PC-9 (cell line): ENCODE measurements at regions not wholly inside any gene's neighbourhood (a gene's known extent, or its start where the extent isn't known, plus 50 kb on each side); places are given as distances from the start of the nearest gene placed in this dataset.

ENCODE experiments used
- BruUV-seq: library from RNA; stranded (reverse); fragments of 400-500 nt; replicated peaks from 2 replicates; lab custom pipeline; 2021; lab: Mats Ljungman, UMichigan
- CTCF ChIA-PET: fragments of 300-600 bp; sonication (Branson Sonifier 250); formaldehyde crosslinking; loops from one replicate; lab custom pipeline; 2022; ENCODE audit warnings: antibody characterized with exemption; lab: Charles Lee
- POLR2A ChIA-PET: fragments of 300-600 bp; sonication (Branson Sonifier 250); formaldehyde crosslinking; loops from one replicate; lab custom pipeline; 2022; ENCODE audit warnings: antibody characterized with exemption; ENCODE audit not compliant: unreplicated experiment; lab: Charles Lee
- DNase-seq, 2 experiments: peaks; one replicate each; pipeline versions ENCODE4 v3.0.0 to v3.0.0-alpha.2; 2015 to 2022; ENCODE audit warnings: mixed read lengths in 1 of 2
- H2AFZ ChIP-seq: fragments of 200-600 bp; sonication (generic); 2 replicates; pipeline ENCODE4 v1.8.1; 2017; ENCODE audit warnings: antibody characterized with exemption
- H3F3A ChIP-seq: fragments of 200-600 bp; sonication (generic); 2 replicates; pipeline ENCODE4 v1.8.1; 2017; ENCODE audit warnings: antibody characterized with exemption, mild to moderate bottlenecking, low read depth; ENCODE audit not compliant: insufficient read depth
- H3K27ac ChIP-seq: fragments of 200-600 bp; sonication (generic); 2 replicates; pipeline ENCODE4 v1.6.1; 2016; ENCODE audit warnings: mixed run types
- H3K27me3 ChIP-seq: fragments of 200-600 bp; sonication (generic); 2 replicates; pipeline ENCODE4 v1.6.1; 2016; ENCODE audit warnings: low read depth, mixed run types; ENCODE audit not compliant: insufficient read depth
- H3K36me3 ChIP-seq: fragments of 200-600 bp; sonication (generic); 2 replicates; pipeline ENCODE4 v1.6.1; 2016; ENCODE audit warnings: low read depth, mixed run types
- H3K4me1 ChIP-seq: fragments of 200-600 bp; sonication (generic); replicated peaks from 2 replicates; pipeline ENCODE4 v1.6.1; 2016; ENCODE audit warnings: mixed run types; ENCODE audit not compliant: insufficient read depth
- H3K4me2 ChIP-seq: fragments of 200-600 bp; sonication (generic); 2 replicates; pipeline ENCODE4 v1.6.1; 2017; ENCODE audit warnings: mixed run types
- H3K4me3 ChIP-seq: fragments of 200-600 bp; sonication (generic); 2 replicates; pipeline ENCODE4 v1.6.1; 2016; ENCODE audit warnings: mixed run types
- H3K79me2 ChIP-seq: fragments of 200-600 bp; sonication (generic); 2 replicates; pipeline ENCODE4 v1.6.1; 2017; ENCODE audit warnings: low read depth, mixed run types
- H3K9me2 ChIP-seq: fragments of 200-600 bp; sonication (generic); 2 replicates; pipeline ENCODE4 v1.8.1; 2017; ENCODE audit warnings: mild to moderate bottlenecking; ENCODE audit not compliant: insufficient read depth
- H3K9me3 ChIP-seq: fragments of 200-600 bp; sonication (generic); 2 replicates; pipeline ENCODE4 v1.8.1; 2016; ENCODE audit warnings: low read depth; ENCODE audit not compliant: insufficient read depth
- H4K20me1 ChIP-seq: fragments of 200-600 bp; sonication (generic); 2 replicates; pipeline ENCODE4 v1.8.1; 2017; ENCODE audit not compliant: insufficient read depth
- CTCF ChIP-seq: fragments of 200-600 bp; sonication (generic); conservative IDR thresholded peaks from 2 replicates; pipeline ENCODE4 v1.6.1; 2017; ENCODE audit warnings: mixed run types, antibody characterized with exemption, mild to moderate bottlenecking, moderate library complexity
- EZH2 ChIP-seq: fragments of 200-600 bp; sonication (generic); IDR thresholded peaks from 2 replicates; pipeline ENCODE4 v1.8.0; 2017; ENCODE audit warnings: antibody characterized with exemption, low read depth
- intact Hi-C: fragments of 100-400 bp; cut with micrococcal nuclease; formaldehyde crosslinking; loops from one replicate; pipeline ENCODE4 v1.10.0; 2022; ENCODE audit not compliant: unreplicated experiment

- ChIA-PET CTCF (no interaction called here), POLR2A (no interaction called here)
- Histone ChIP-seq H3K4me1 (no peaks in the 10 kb centered on the region), H4K20me1 (no peaks in the 10 kb centered on the region), H3K9me3 (no peaks in the 10 kb centered on the region), H2AFZ (no peak overlapping the region), H3K36me3 (no peaks in the 10 kb centered on the region), H3K79me2 (no peaks in the 10 kb centered on the region), H3K27ac (no peak overlapping the region), H3F3A (no peaks in the 10 kb centered on the region), H3K9me2 (no peaks in the 10 kb centered on the region), H3K27me3 (no peaks in the 10 kb centered on the region), H3K4me3 (no peak overlapping the region), H3K4me2 (no peak overlapping the region)
- no peak for DNase-seq
- BruUV-seq, result no TSS peak
- intact Hi-C loops, result no loop called here
- TF ChIP-seq CTCF, result no peak
Measured at GRCh38 chr5:19301271-19301670, 686.7 kb downstream of the CDH18 start.

GRCh38 chr5:19314840-19315239 lies 673.2 kb downstream of the CDH18 start:
- no peak overlapping the region for H3K27ac ChIP-seq

GRCh38 chr5:19319252-19319651 lies 668.7 kb downstream of the CDH18 start:
- POLR2A ChIA-PET, result interaction anchor here (0.6 kb wide), 1 partner anchor 187 kb away, joined by 4 read pairs; no protein-coding TSS in a partner anchor
- no peaks in the 10 kb centered on the region for H3K36me3 ChIP-seq

More at GRCh38 chr5:19314840-19315239, 673.2 kb downstream of the CDH18 start:
- 0 out of 2 replicates have a peak, but pooled peaks cover 5% of the 10 kb centered on the region for H3K4me1 ChIP-seq
- no peak overlapping the region for H3K4me2 ChIP-seq
- no TSS peak for BruUV-seq
- no peaks in the 10 kb centered on the region for H4K20me1 ChIP-seq
- no peaks in the 10 kb centered on the region for H3K27me3 ChIP-seq
- H3K9me3 ChIP-seq, result no peaks in the 10 kb centered on the region; the same call in 1 of the 2 replicates
- POLR2A ChIA-PET, result interaction anchor here (0.6 to 0.7 kb wide), 4 partner anchors 8 to 551 kb away, joined by 6 to 8 read pairs (median 8); no protein-coding TSS in a partner anchor
- TF ChIP-seq CTCF (peak; percentile 38; the same call in 1 of the 2 replicates), EZH2 (no peak)
- peak; percentile 65 to 87 for DNase-seq
- no peaks in the 10 kb centered on the region for H3F3A ChIP-seq
- no peaks in the 10 kb centered on the region for H3K9me2 ChIP-seq
- no peak overlapping the region for H2AFZ ChIP-seq
- H3K36me3 ChIP-seq, result no peaks in the 10 kb centered on the region
- intact Hi-C loops, result loop anchor here (1.0 to 10.0 kb wide), 4 partner anchors 74 to 570 kb away; no protein-coding TSS in a partner anchor
- CTCF ChIA-PET, result interaction anchor here (0.6 to 1.0 kb wide), 3 partner anchors 9 to 185 kb away, joined by 3 read pairs; no protein-coding TSS in a partner anchor
- no peaks in the 10 kb centered on the region for H3K79me2 ChIP-seq
- no peak overlapping the region for H3K4me3 ChIP-seq

More at GRCh38 chr5:19319252-19319651, 668.7 kb downstream of the CDH18 start:
- intact Hi-C loops, result loop anchor here (10.0 kb wide), 2 partner anchors 286 to 574 kb away; no protein-coding TSS in a partner anchor
- Histone ChIP-seq H3K27ac (no peak overlapping the region), H3K27me3 (no peaks in the 10 kb centered on the region), H3K4me2 (no peak overlapping the region), H3F3A (no peaks in the 10 kb centered on the region), H3K79me2 (no peaks in the 10 kb centered on the region), H3K4me1 (peaks cover 14% of the 10 kb centered on the region), H3K9me2 (no peaks in the 10 kb centered on the region), H2AFZ (no peak overlapping the region), H4K20me1 (no peaks in the 10 kb centered on the region), H3K9me3 (no peaks in the 10 kb centered on the region; the same call in 1 of the 2 replicates), H3K4me3 (no peak overlapping the region)
- CTCF ChIA-PET, result no interaction called here
- no peak for DNase-seq
- no TSS peak for BruUV-seq
- TF ChIP-seq CTCF (no peak), EZH2 (no peak)
